Suprapubic skin (tissue), 4 donors: ENCODE measurements at regions not wholly inside any gene's neighbourhood (a gene's known extent, or its start where the extent isn't known, plus 50 kb on each side); places are given as distances from the start of the nearest gene placed in this dataset.

Source experiments
- DNase-seq, 2 donors: peaks; one replicate each; pipeline ENCODE4 v3.0.0-alpha.2; 2019; ENCODE audit warnings: low spot score in 2 of 2
- H3K27ac ChIP-seq: fragments of 200-600 bp; sonication (generic); one replicate; pipeline ENCODE4 v1.5.1; 2019
- H3K27me3 ChIP-seq: fragments of 200-600 bp; sonication (generic); one replicate; pipeline ENCODE4 v1.5.1; 2019
- H3K36me3 ChIP-seq: fragments of 200-600 bp; sonication (generic); one replicate; pipeline ENCODE4 v1.5.1; 2019
- H3K4me1 ChIP-seq: fragments of 200-600 bp; sonication (generic); one replicate; pipeline ENCODE4 v1.5.1; 2019
- H3K4me3 ChIP-seq: fragments of 200-600 bp; sonication (generic); one replicate; pipeline ENCODE4 v1.5.1; 2019; ENCODE audit warnings: mild to moderate bottlenecking
- H3K9me3 ChIP-seq: fragments of 200-600 bp; sonication (generic); one replicate; pipeline ENCODE4 v1.5.1; 2019
- CTCF ChIP-seq, 2 donors: fragments of 200-600 bp in 1 of 2; fragments of 450-650 bp in 1 of 2; sonication (generic) in 1 of 2; IDR thresholded peaks; one replicate each; pipeline ENCODE4 v1.5.1; 2016 to 2019; ENCODE audit warnings: antibody characterized with exemption in 2 of 2, mild to moderate bottlenecking in 1 of 2, moderate library complexity in 1 of 2
- EP300 ChIP-seq: sonication (generic); formaldehyde crosslinking; IDR thresholded peaks from one replicate; pipeline ENCODE4 v1.6.1; 2017; ENCODE audit warnings: antibody characterized with exemption
- POLR2A ChIP-seq, 2 donors: fragments of 450-650 bp; IDR thresholded peaks; one replicate each; pipeline ENCODE4 v1.6.1; 2017; ENCODE audit warnings: antibody characterized with exemption in 2 of 2, mild to moderate bottlenecking in 2 of 2, moderate library complexity in 2 of 2
- POLR2AphosphoS5 ChIP-seq, 3 donors: sonication (generic); formaldehyde crosslinking; IDR thresholded peaks; one replicate each; pipeline ENCODE4 v1.6.1; 2017; ENCODE audit warnings: antibody characterized with exemption in 3 of 3
- WGBS: methylation state at CpG from one replicate; pipeline ENCODE4 v1.1.5; 2018; 5-methylcytosine and 5-hydroxymethylcytosine counted together

- H3K4me3 ChIP-seq, result no peak overlapping the region
- no peak for TF ChIP-seq CTCF (IDR thresholded peaks at IDR 0.05)
- TF ChIP-seq POLR2A (IDR thresholded peaks at IDR 0.05), result no peak
- no peak for TF ChIP-seq POLR2AphosphoS5 (IDR thresholded peaks at IDR 0.05)
- H3K9me3 ChIP-seq, result peaks cover under 1% of the 10 kb centered on the region
- no peak for DNase-seq
- no peaks in the 10 kb centered on the region for H3K4me1 ChIP-seq
- no peaks in the 10 kb centered on the region for H3K27me3 ChIP-seq
- WGBS, result 81% methylated on average over 1 of the region's 1 CpG
- no peaks in the 10 kb centered on the region for H3K36me3 ChIP-seq
- H3K27ac ChIP-seq, result no peak overlapping the region
These were observed 622.1 kb downstream of the IGSF11 start for GRCh38 chr3:118412503-118412902.

GRCh38 chr3:118425272-118425837, 609.3 kb downstream of the IGSF11 start:
- Histone ChIP-seq H3K9me3 (no peaks in the 10 kb centered on the region), H3K27me3 (no peaks in the 10 kb centered on the region), H3K4me3 (no peak overlapping the region), H3K4me1 (no peaks in the 10 kb centered on the region), H3K27ac (no peak overlapping the region), H3K36me3 (no peaks in the 10 kb centered on the region)
- 62% methylated on average over 4 of the region's 4 CpGs for WGBS
- TF ChIP-seq CTCF (IDR thresholded peaks at IDR 0.05) (no peak), EP300 (no peak), POLR2AphosphoS5 (IDR thresholded peaks at IDR 0.05) (no peak), POLR2A (IDR thresholded peaks at IDR 0.05) (no peak)
- DNase-seq, result no peak

GRCh38 chr3:118433825-118434224, 600.8 kb downstream of the IGSF11 start:
- no peak for DNase-seq
- Histone ChIP-seq H3K4me1 (no peaks in the 10 kb centered on the region), H3K9me3 (no peaks in the 10 kb centered on the region), H3K27ac (no peak overlapping the region), H3K36me3 (no peaks in the 10 kb centered on the region), H3K27me3 (no peaks in the 10 kb centered on the region), H3K4me3 (no peak overlapping the region)
- WGBS, result 75% methylated on average over 2 of the region's 2 CpGs
- no peak for TF ChIP-seq CTCF (IDR thresholded peaks at IDR 0.05)
- TF ChIP-seq POLR2A (IDR thresholded peaks at IDR 0.05), result no peak
- no peak for TF ChIP-seq POLR2AphosphoS5 (IDR thresholded peaks at IDR 0.05)
- TF ChIP-seq EP300, result no peak

- H3K27me3 ChIP-seq, result no peaks in the 10 kb centered on the region
- WGBS, result 69% methylated on average over 1 of the region's 1 CpG
- no peak overlapping the region for H3K27ac ChIP-seq
- no peaks in the 10 kb centered on the region for H3K4me1 ChIP-seq
- H3K36me3 ChIP-seq, result no peaks in the 10 kb centered on the region
- H3K4me3 ChIP-seq, result no peak overlapping the region
- no peak for TF ChIP-seq CTCF (IDR thresholded peaks at IDR 0.05)
- TF ChIP-seq POLR2A (IDR thresholded peaks at IDR 0.05), result no peak
- TF ChIP-seq POLR2AphosphoS5 (IDR thresholded peaks at IDR 0.05), result no peak
- TF ChIP-seq EP300, result no peak
- H3K9me3 ChIP-seq, result no peaks in the 10 kb centered on the region
- DNase-seq, result no peak
These were observed 598.7 kb downstream of the IGSF11 start for GRCh38 chr3:118435851-118436350.

- Histone ChIP-seq H3K9me3 (no peaks in the 10 kb centered on the region), H3K36me3 (no peaks in the 10 kb centered on the region), H3K4me3 (no peak overlapping the region), H3K4me1 (no peaks in the 10 kb centered on the region), H3K27ac (no peak overlapping the region), H3K27me3 (no peaks in the 10 kb centered on the region)
- no peak for TF ChIP-seq POLR2A (IDR thresholded peaks at IDR 0.05)
- no peak for TF ChIP-seq EP300
- no peak for TF ChIP-seq CTCF (IDR thresholded peaks at IDR 0.05)
- no peak for TF ChIP-seq POLR2AphosphoS5 (IDR thresholded peaks at IDR 0.05)
- WGBS, result 50% methylated on average over 1 of the region's 1 CpG
- DNase-seq, result no peak
These were observed 597.9 kb downstream of the IGSF11 start for GRCh38 chr3:118436697-118437262.
